Hepatocyte (in vitro differentiated cells): ENCODE measurements at regions not wholly inside any gene's neighbourhood (a gene's known extent, or its start where the extent isn't known, plus 50 kb on each side); places are given as distances from the start of the nearest gene placed in this dataset.

Experiments used
- DNase-seq: peaks from one replicate; pipeline ENCODE4 v3.0.0-alpha.2; 2016; ENCODE audit warnings: low spot score
- H2AFZ ChIP-seq: fragments of 200-600 bp; sonication (generic); 2 replicates; pipeline ENCODE4 v1.6.0; 2016; ENCODE audit warnings: antibody characterized with exemption, mild to moderate bottlenecking
- H3K27ac ChIP-seq: fragments of 200-600 bp; sonication (generic); 2 replicates; pipeline ENCODE4 v1.5.1; 2016; ENCODE audit warnings: mild to moderate bottlenecking
- H3K27me3 ChIP-seq: fragments of 200-600 bp; sonication (generic); 2 replicates; pipeline ENCODE4 v1.6.1; 2016
- H3K36me3 ChIP-seq: fragments of 200-600 bp; sonication (generic); replicated peaks from 2 replicates; pipeline ENCODE4 v1.5.1; 2016; ENCODE audit warnings: low read depth; ENCODE audit not compliant: insufficient read depth
- H3K4me1 ChIP-seq: fragments of 200-600 bp; sonication (generic); 2 replicates; pipeline ENCODE4 v1.5.1; 2016; ENCODE audit warnings: mild to moderate bottlenecking, moderate library complexity; ENCODE audit not compliant: insufficient read depth
- H3K4me2 ChIP-seq: fragments of 200-600 bp; sonication (generic); 2 replicates; pipeline ENCODE4 v1.6.0; 2016
- H3K4me3 ChIP-seq: fragments of 200-600 bp; sonication (generic); 2 replicates; pipeline ENCODE4 v1.5.1; 2016; ENCODE audit warnings: mild to moderate bottlenecking
- H3K79me2 ChIP-seq: fragments of 200-600 bp; sonication (generic); 2 replicates; pipeline ENCODE4 v1.6.0; 2017; ENCODE audit warnings: mild to moderate bottlenecking
- H3K9me2 ChIP-seq: fragments of 200-600 bp; sonication (generic); replicated peaks from 2 replicates; pipeline ENCODE4 v1.6.0; 2017; ENCODE audit warnings: mild to moderate bottlenecking; ENCODE audit not compliant: insufficient read depth
- H3K9me3 ChIP-seq: fragments of 200-600 bp; sonication (generic); 2 replicates; pipeline ENCODE4 v1.5.1; 2016; ENCODE audit warnings: low read depth, mild to moderate bottlenecking
- H4K20me1 ChIP-seq: fragments of 200-600 bp; sonication (generic); 2 replicates; pipeline ENCODE4 v1.6.0; 2016; ENCODE audit warnings: mild to moderate bottlenecking; ENCODE audit not compliant: insufficient read depth, poor library complexity, severe bottlenecking
- EZH2 ChIP-seq: fragments of 200-600 bp; sonication (generic); IDR thresholded peaks from 2 replicates; pipeline ENCODE4 v1.6.1; 2016; ENCODE audit warnings: antibody characterized with exemption, mild to moderate bottlenecking, borderline replicate concordance
- EZH2phosphoT487 ChIP-seq: fragments of 200-600 bp; sonication (generic); IDR thresholded peaks from one replicate; pipeline ENCODE4 v1.6.1; 2018; ENCODE audit warnings: antibody characterized with exemption, mild to moderate bottlenecking, low read depth, moderate library complexity; ENCODE audit not compliant: unreplicated experiment, severe bottlenecking
- WGBS: methylation state at CpG from one replicate; pipeline ENCODE4 v1.1.6; 2016; ENCODE audit warnings: low lambda C conversion rate; ENCODE audit errors: missing lambda C conversion rate; 5-methylcytosine and 5-hydroxymethylcytosine counted together
- TF ChIP-seq, protein P1 (sequence below): fragments of 200-600 bp; sonication (generic); IDR thresholded peaks from 2 replicates; pipeline ENCODE4 v1.5.1; 2016; ENCODE audit warnings: antibody characterized with exemption, mild to moderate bottlenecking; ENCODE audit not compliant: poor library complexity

DNA sequence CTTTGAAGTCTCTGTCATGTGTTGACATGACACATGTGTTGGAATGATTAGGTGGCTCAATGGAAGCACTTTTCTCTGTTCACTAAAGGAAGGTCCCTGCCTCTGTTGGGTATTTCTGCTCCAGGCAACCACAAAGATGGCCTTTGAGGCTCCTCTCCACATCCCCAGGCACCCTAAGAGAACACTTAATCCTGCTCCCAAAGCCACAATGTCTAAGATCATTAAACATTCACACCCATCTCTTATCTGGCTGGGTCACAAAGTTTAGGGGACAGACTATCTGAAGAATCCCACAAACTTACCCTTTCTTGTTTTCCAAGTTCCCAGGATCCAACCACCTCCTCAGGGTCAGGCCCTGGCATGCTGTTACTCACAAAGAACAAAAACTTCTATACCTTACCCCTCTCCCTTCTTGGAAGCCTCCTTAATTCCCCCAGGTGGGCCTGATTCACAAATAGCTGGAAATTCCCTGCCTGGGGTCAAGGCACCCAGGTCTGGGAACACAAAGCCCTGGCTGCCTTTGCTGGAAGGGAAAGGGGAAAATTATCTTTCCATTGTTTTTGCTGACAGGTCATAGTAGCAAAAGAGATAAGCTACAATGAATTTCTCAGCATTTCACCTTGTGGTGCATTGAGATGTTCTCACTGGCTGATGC is 333.7 kb downstream of the PCNX1 start:
- Histone ChIP-seq H3K4me3 (no peak overlapping the region), H3K27me3 (no peaks in the 10 kb centered on the region), H3K9me2 (no peaks in the 10 kb centered on the region), H3K4me1 (peaks cover 6% of the 10 kb centered on the region), H3K9me3 (no peaks in the 10 kb centered on the region), H3K79me2 (no peaks in the 10 kb centered on the region), H3K4me2 (no peak overlapping the region), H3K27ac (no peak overlapping the region), H2AFZ (no peak overlapping the region), H3K36me3 (no peaks in the 10 kb centered on the region), H4K20me1 (no peaks in the 10 kb centered on the region)
- TF ChIP-seq EZH2phosphoT487 = no peak
- no peak for DNase-seq

DNA sequence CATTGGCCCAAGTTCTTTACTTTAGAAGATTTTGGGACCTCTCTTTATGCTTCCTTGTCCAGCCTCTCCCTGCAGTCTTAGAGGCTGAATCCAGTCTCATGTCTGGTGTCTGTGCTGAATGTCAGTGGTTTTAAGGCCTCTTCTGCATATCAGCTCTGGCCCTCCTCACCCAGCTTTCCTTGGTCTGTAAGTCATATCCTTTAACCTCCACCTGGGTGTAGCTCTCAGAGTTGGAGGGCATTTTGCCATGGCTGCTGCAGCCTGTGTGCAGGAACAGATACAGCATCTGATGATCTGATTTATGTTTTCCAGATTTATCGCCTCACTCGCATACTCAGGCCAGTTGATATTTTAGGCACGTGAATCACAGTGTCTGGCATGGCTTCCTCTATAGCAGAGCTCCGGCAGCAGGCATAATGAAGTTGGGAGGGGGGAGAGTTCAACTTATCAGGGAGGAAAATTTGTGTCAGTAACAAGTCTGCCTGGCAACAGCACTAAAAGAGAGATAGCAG is 335.0 kb downstream of the PCNX1 start:
- Histone ChIP-seq H3K27me3 (no peaks in the 10 kb centered on the region), H3K4me2 (no peak overlapping the region), H3K79me2 (no peaks in the 10 kb centered on the region), H3K4me3 (no peak overlapping the region), H3K4me1 (peaks cover 6% of the 10 kb centered on the region), H3K9me2 (no peaks in the 10 kb centered on the region), H3K27ac (peak overlapping the region; percentile 4), H3K9me3 (no peaks in the 10 kb centered on the region), H2AFZ (no peak overlapping the region), H4K20me1 (no peaks in the 10 kb centered on the region), H3K36me3 (no peaks in the 10 kb centered on the region)
- WGBS = 49% methylated on average over 4 of the region's 4 CpGs
- TF ChIP-seq EZH2phosphoT487 (no peak), EZH2 (no peak)
- TF ChIP-seq, protein P1, sequence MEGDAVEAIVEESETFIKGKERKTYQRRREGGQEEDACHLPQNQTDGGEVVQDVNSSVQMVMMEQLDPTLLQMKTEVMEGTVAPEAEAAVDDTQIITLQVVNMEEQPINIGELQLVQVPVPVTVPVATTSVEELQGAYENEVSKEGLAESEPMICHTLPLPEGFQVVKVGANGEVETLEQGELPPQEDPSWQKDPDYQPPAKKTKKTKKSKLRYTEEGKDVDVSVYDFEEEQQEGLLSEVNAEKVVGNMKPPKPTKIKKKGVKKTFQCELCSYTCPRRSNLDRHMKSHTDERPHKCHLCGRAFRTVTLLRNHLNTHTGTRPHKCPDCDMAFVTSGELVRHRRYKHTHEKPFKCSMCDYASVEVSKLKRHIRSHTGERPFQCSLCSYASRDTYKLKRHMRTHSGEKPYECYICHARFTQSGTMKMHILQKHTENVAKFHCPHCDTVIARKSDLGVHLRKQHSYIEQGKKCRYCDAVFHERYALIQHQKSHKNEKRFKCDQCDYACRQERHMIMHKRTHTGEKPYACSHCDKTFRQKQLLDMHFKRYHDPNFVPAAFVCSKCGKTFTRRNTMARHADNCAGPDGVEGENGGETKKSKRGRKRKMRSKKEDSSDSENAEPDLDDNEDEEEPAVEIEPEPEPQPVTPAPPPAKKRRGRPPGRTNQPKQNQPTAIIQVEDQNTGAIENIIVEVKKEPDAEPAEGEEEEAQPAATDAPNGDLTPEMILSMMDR = no peak
- peak; percentile 51 for DNase-seq

DNA sequence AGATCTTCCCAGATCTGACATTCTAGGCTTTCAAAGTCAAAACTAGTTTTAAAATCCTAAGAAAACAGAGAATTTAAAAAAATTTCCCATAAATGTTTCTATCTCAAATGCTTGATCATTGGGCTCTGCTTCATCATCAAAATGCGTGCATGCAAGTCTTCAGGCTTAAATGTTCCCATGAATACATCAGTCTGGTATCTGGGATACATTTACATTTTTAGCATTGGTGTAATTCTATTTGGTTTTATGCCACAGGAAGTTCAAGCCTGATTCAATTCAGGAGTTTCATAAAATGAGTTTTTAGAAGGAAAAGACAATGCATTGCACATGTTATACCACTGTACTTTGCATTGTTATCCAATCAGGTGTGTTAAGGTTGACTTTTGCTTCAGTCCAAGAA is 336.4 kb downstream of the PCNX1 start:
- no peak for DNase-seq
- H3K4me2 ChIP-seq = no peak overlapping the region
- peak overlapping the region; percentile 4 for H3K27ac ChIP-seq
- TF ChIP-seq EZH2phosphoT487 (no peak), EZH2 (no peak)
- TF ChIP-seq, protein P1 = no peak
- WGBS = 71% methylated on average over 1 of the region's 1 CpG
- no peaks in the 10 kb centered on the region for H3K79me2 ChIP-seq
- H3K9me3 ChIP-seq = no peaks in the 10 kb centered on the region
- H3K4me1 ChIP-seq = peaks cover 6% of the 10 kb centered on the region
- H3K27me3 ChIP-seq = no peaks in the 10 kb centered on the region
- H3K36me3 ChIP-seq = no peaks in the 10 kb centered on the region
- no peaks in the 10 kb centered on the region for H3K9me2 ChIP-seq
- H4K20me1 ChIP-seq = no peaks in the 10 kb centered on the region
- H3K4me3 ChIP-seq = no peak overlapping the region
- no peak overlapping the region for H2AFZ ChIP-seq

DNA sequence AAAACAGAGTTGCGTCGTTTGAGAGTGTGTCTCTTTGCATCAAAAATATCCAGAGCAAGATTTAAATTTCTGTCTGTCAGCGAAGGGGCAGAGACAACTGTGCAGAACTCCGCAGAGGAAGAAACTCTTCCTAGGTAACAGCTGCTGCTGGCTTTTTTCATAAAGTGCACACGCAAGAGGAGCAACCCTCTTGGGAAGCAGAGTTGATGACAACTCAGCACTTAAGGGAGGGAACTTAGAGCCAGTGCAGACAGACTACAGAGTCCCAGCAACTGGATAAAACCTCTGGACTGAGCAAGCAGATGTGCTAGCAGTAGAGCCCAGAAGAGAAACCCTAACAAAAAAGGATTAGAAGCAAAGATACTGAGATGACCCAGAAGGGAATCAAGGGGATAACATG is 337.1 kb downstream of the PCNX1 start:
- H3K9me2 ChIP-seq = no peaks in the 10 kb centered on the region
- H2AFZ ChIP-seq = no peak overlapping the region
- H3K4me2 ChIP-seq = no peak overlapping the region
- no peaks in the 10 kb centered on the region for H4K20me1 ChIP-seq
- no peaks in the 10 kb centered on the region for H3K27me3 ChIP-seq
- 76% methylated on average over 5 of the region's 5 CpGs for WGBS
- no peaks in the 10 kb centered on the region for H3K79me2 ChIP-seq
- peaks cover 6% of the 10 kb centered on the region for H3K4me1 ChIP-seq
- peak; percentile 35 for DNase-seq
- TF ChIP-seq, protein P1 = no peak
- TF ChIP-seq EZH2 (no peak), EZH2phosphoT487 (no peak)
- no peaks in the 10 kb centered on the region for H3K36me3 ChIP-seq
- no peak overlapping the region for H3K4me3 ChIP-seq
- H3K9me3 ChIP-seq = no peaks in the 10 kb centered on the region
- peak overlapping the region; percentile 53 for H3K27ac ChIP-seq
